ENCODE measurements at regions not wholly inside any gene's neighbourhood (a gene's known extent, or its start where the extent isn't known, plus 50 kb on each side); places are given as distances from the start of the nearest gene placed in this dataset.

- DNase-seq (ENCODE audit: low read depth in 2 of 3, low spot score in 1 of 3) = no peak
These were observed 86.2 kb upstream of the HS3ST1 start for GRCh38 chr4:11514779-11515419.

GRCh38 chr4:11514003-11514402 lies 85.3 kb upstream of the HS3ST1 start:
- no peak for DNase-seq (ENCODE audit: low read depth in 2 of 3, low spot score in 1 of 3)

- no peak for DNase-seq (ENCODE audit: low read depth in 2 of 3, low spot score in 1 of 3)
These were observed 84.2 kb upstream of the HS3ST1 start for GRCh38 chr4:11512871-11513270.

GRCh38 chr4:11511321-11511720 lies 82.6 kb upstream of the HS3ST1 start:
- no peak for DNase-seq (ENCODE audit: low read depth in 2 of 3, low spot score in 1 of 3)

- no peak for DNase-seq (ENCODE audit: low read depth in 2 of 3, low spot score in 1 of 3)
These were observed 79.2 kb upstream of the HS3ST1 start for GRCh38 chr4:11507920-11508319.

- DNase-seq (ENCODE audit: low read depth in 2 of 3, low spot score in 1 of 3) = no peak
These were observed 77.5 kb upstream of the HS3ST1 start for GRCh38 chr4:11506194-11506593.

GRCh38 chr4:11505221-11505971 lies 76.7 kb upstream of the HS3ST1 start:
- peak in 1 of 3 donors; percentile 23 for DNase-seq (ENCODE audit: low read depth in 2 of 3, low spot score in 1 of 3)

- DNase-seq (ENCODE audit: low read depth in 2 of 3, low spot score in 1 of 3) = no peak
These were observed 74.5 kb upstream of the HS3ST1 start for GRCh38 chr4:11503166-11503565.

- DNase-seq (ENCODE audit: low read depth in 2 of 3, low spot score in 1 of 3) = no peak
These were observed 69.3 kb upstream of the HS3ST1 start for GRCh38 chr4:11497972-11498371.

GRCh38 chr4:11497212-11497806 lies 68.6 kb upstream of the HS3ST1 start:
- DNase-seq (ENCODE audit: low read depth in 2 of 3, low spot score in 1 of 3) = no peak

- DNase-seq (ENCODE audit: low read depth in 2 of 3, low spot score in 1 of 3) = no peak
These were observed 67.7 kb upstream of the HS3ST1 start for GRCh38 chr4:11496351-11496829.

- no peak for DNase-seq (ENCODE audit: low read depth in 2 of 3, low spot score in 1 of 3)
These were observed 67.1 kb upstream of the HS3ST1 start for GRCh38 chr4:11495818-11496217.

GRCh38 chr4:11495291-11495690 lies 66.6 kb upstream of the HS3ST1 start:
- no peak for DNase-seq (ENCODE audit: low read depth in 2 of 3, low spot score in 1 of 3)

GRCh38 chr4:11494232-11494631 lies 65.5 kb upstream of the HS3ST1 start:
- DNase-seq (ENCODE audit: low read depth in 2 of 3, low spot score in 1 of 3) = no peak

GRCh38 chr4:11489453-11490083 lies 60.9 kb upstream of the HS3ST1 start:
- no peak for DNase-seq (ENCODE audit: low read depth in 2 of 3, low spot score in 1 of 3)

GRCh38 chr4:11488657-11489452 lies 60.2 kb upstream of the HS3ST1 start:
- DNase-seq (ENCODE audit: low read depth in 2 of 3, low spot score in 1 of 3) = no peak

GRCh38 chr4:11487868-11488544 lies 59.3 kb upstream of the HS3ST1 start:
- no peak for DNase-seq (ENCODE audit: low read depth in 2 of 3, low spot score in 1 of 3)

- DNase-seq (ENCODE audit: low read depth in 2 of 3, low spot score in 1 of 3) = no peak
These were observed 58.4 kb upstream of the HS3ST1 start for GRCh38 chr4:11487139-11487538.

- no peak for DNase-seq (ENCODE audit: low read depth in 2 of 3, low spot score in 1 of 3)
These were observed 57.2 kb upstream of the HS3ST1 start for GRCh38 chr4:11485926-11486325.

GRCh38 chr4:11484531-11484930 lies 55.8 kb upstream of the HS3ST1 start:
- no peak for DNase-seq (ENCODE audit: low read depth in 2 of 3, low spot score in 1 of 3)

Data from stimulated activated CD4-positive, alpha-beta T cell treated with anti-CD3 and anti-CD28 coated beads, Interleukin-12 subunit alpha, Interleukin-12 subunit beta, amount 100 ng/mL, for 48 hours (primary cell).